ENCODE measurements at regions not wholly inside any gene's neighbourhood (a gene's known extent, or its start where the extent isn't known, plus 50 kb on each side); places are given as distances from the start of the nearest gene placed in this dataset.

- 34 to 65% methylated on average over 5 of the region's 5 CpGs for WGBS, 2 donors
- intact Hi-C loops (cut with DNase I; ENCODE audit: low total_unique reads) = no loop called here
- TF ChIP-seq POLR2A (IDR thresholded peaks at IDR 0.05) = no peak
- TF ChIP-seq CTCF (IDR thresholded peaks at IDR 0.05) = no peak
- no peak overlapping the region for H3K4me3 ChIP-seq (ENCODE audit: low read depth, poor library complexity, severe bottlenecking)
- no peak for DNase-seq (ENCODE audit: low spot score in 2 of 2)
Observed at GRCh38 chr2:85953476-85953875, 64.7 kb upstream of the ST3GAL5 start.

- TF ChIP-seq POLR2A (IDR thresholded peaks at IDR 0.05) = no peak
- no peak for TF ChIP-seq CTCF (IDR thresholded peaks at IDR 0.05)
- no peak overlapping the region for H3K4me3 ChIP-seq (ENCODE audit: low read depth, poor library complexity, severe bottlenecking)
- DNase-seq (ENCODE audit: low spot score in 2 of 2) = no peak
- intact Hi-C loops (cut with DNase I; ENCODE audit: low total_unique reads) = no loop called here
- WGBS, 2 donors = 93 to 94% methylated on average over 8 of the region's 8 CpGs
Observed at GRCh38 chr2:85952196-85952734, 63.5 kb upstream of the ST3GAL5 start.

- WGBS, 2 donors = 78 to 84% methylated on average over 11 of the region's 11 CpGs
- TF ChIP-seq CTCF (IDR thresholded peaks at IDR 0.05) (no peak), POLR2A (IDR thresholded peaks at IDR 0.05) (no peak)
- H3K4me3 ChIP-seq (ENCODE audit: low read depth, poor library complexity, severe bottlenecking) = no peak overlapping the region
- intact Hi-C loops (cut with DNase I; ENCODE audit: low total_unique reads) = no loop called here
- DNase-seq (ENCODE audit: low spot score in 2 of 2) = no peak
Observed at GRCh38 chr2:85951351-85952067, 62.7 kb upstream of the ST3GAL5 start.

- no peak overlapping the region for H3K4me3 ChIP-seq (ENCODE audit: low read depth, poor library complexity, severe bottlenecking)
- WGBS, 2 donors = 95% methylated on average over 4 of the region's 4 CpGs
- no peak for TF ChIP-seq POLR2A (IDR thresholded peaks at IDR 0.05)
- TF ChIP-seq CTCF (IDR thresholded peaks at IDR 0.05) = no peak
- intact Hi-C loops (cut with DNase I; ENCODE audit: low total_unique reads) = no loop called here
- DNase-seq (ENCODE audit: low spot score in 2 of 2) = no peak
Observed at GRCh38 chr2:85950743-85951142, 62.0 kb upstream of the ST3GAL5 start.

GRCh38 chr2:85949280-85949679 is 60.5 kb upstream of the ST3GAL5 start:
- intact Hi-C loops (cut with DNase I; ENCODE audit: low total_unique reads) = no loop called here
- no peak for TF ChIP-seq POLR2A (IDR thresholded peaks at IDR 0.05)
- no peak for TF ChIP-seq CTCF (IDR thresholded peaks at IDR 0.05)
- no peak for DNase-seq (ENCODE audit: low spot score in 2 of 2)
- H3K4me3 ChIP-seq (ENCODE audit: low read depth, poor library complexity, severe bottlenecking) = no peak overlapping the region
- 74 to 82% methylated on average over 5 of the region's 5 CpGs for WGBS, 2 donors

GRCh38 chr2:85947593-85947992 is 58.8 kb upstream of the ST3GAL5 start:
- no peak for DNase-seq (ENCODE audit: low spot score in 2 of 2)
- no peak overlapping the region for H3K4me3 ChIP-seq (ENCODE audit: low read depth, poor library complexity, severe bottlenecking)
- TF ChIP-seq POLR2A (IDR thresholded peaks at IDR 0.05) = no peak
- no peak for TF ChIP-seq CTCF (IDR thresholded peaks at IDR 0.05)
- intact Hi-C loops (cut with DNase I; ENCODE audit: low total_unique reads) = no loop called here
